Lung (tissue), 11 donors: ENCODE measurements at regions not wholly inside any gene's neighbourhood (a gene's known extent, or its start where the extent isn't known, plus 50 kb on each side); places are given as distances from the start of the nearest gene placed in this dataset.

ENCODE experiments used
- ATAC-seq: fragments of 200-7000 bp; cut with Tn5 transposase; one replicate; pipeline ENCODE4 v1.9.1; 2020; ENCODE audit warnings: moderate number of reproducible peaks; ENCODE audit not compliant: insufficient read depth, low FRiP score
- DNase-seq, 3 donors: peaks; one replicate each; pipeline ENCODE4 v3.0.0-alpha.2; 2013 to 2017
- H3K27ac ChIP-seq, 2 donors: one replicate each; pipeline ENCODE4 v1.5.1; 2013; ENCODE audit warnings: mild to moderate bottlenecking in 2 of 2, moderate library complexity in 2 of 2, control low read depth in 1 of 2, inconsistent platforms in 1 of 2, low read depth in 1 of 2, low read length in 1 of 2
- H3K27me3 ChIP-seq, 3 donors: one replicate each; pipeline ENCODE4 v1.5.1; 2013; ENCODE audit warnings: low read length in 2 of 3; ENCODE audit not compliant: control insufficient read depth in 3 of 3, insufficient read depth in 3 of 3
- H3K36me3 ChIP-seq, 4 donors: one replicate each; pipeline ENCODE4 v1.5.1; 2013; ENCODE audit warnings: low read length in 4 of 4, mild to moderate bottlenecking in 1 of 4, moderate library complexity in 1 of 4; ENCODE audit not compliant: control insufficient read depth in 4 of 4, insufficient read depth in 4 of 4
- H3K4me1 ChIP-seq, 5 donors: one replicate each; pipeline ENCODE4 v1.5.1; 2013; ENCODE audit warnings: low read length in 5 of 5, mild to moderate bottlenecking in 2 of 5, moderate library complexity in 1 of 5; ENCODE audit not compliant: control insufficient read depth in 5 of 5, insufficient read depth in 5 of 5
- H3K4me3 ChIP-seq: one replicate; pipeline ENCODE4 v1.5.1; 2013; ENCODE audit warnings: mild to moderate bottlenecking, control low read depth, moderate library complexity
- H3K9ac ChIP-seq, 2 donors: one replicate each; pipeline ENCODE4 v1.5.1; 2013; ENCODE audit warnings: low read length in 2 of 2, control low read depth in 1 of 2; ENCODE audit not compliant: insufficient read depth in 1 of 2
- H3K9me3 ChIP-seq, 4 donors: one replicate each; pipeline ENCODE4 v1.5.1; 2013; ENCODE audit warnings: low read length in 3 of 4, mild to moderate bottlenecking in 1 of 4, moderate library complexity in 1 of 4; ENCODE audit not compliant: control insufficient read depth in 4 of 4, insufficient read depth in 3 of 4
- CTCF ChIP-seq: IDR thresholded peaks from 2 replicates; pipeline ENCODE4 v1.5.1; 2012; ENCODE audit warnings: mild to moderate bottlenecking; ENCODE audit errors: control extremely low read depth, extremely low read depth
- WGBS, 2 donors: extraction: QIAGEN DNeasy Blood & Tissue Kit; methylation state at CpG; one replicate each; pipeline ENCODE4 v1.1.7; 2013; 5-methylcytosine and 5-hydroxymethylcytosine counted together
- donor health status: control.
- donor health status: control.
- donor health status: Bipolar disorder and iron deficiency.
- donor health status: healthy.
- donor health status: DM: yes; HTN: yes; CAD: no.

GRCh38 chr6:12436224-12436623 is 146.1 kb downstream of the EDN1 start:
- 12 to 23% methylated on average over 3 of the region's 3 CpGs for WGBS, 2 donors
- H3K27me3 ChIP-seq: no peaks in the 10 kb centered on the region
- DNase-seq (peak in 1 of 3 donors; percentile 4), ATAC-seq (no peak)
- peaks cover 0 to 6% (median 0%) of the 10 kb centered on the region in 5 donors for H3K4me1 ChIP-seq
- no peak overlapping the region for H3K27ac ChIP-seq
- no peak overlapping the region for H3K4me3 ChIP-seq
- no peak for TF ChIP-seq CTCF
- H3K9me3 ChIP-seq: no peaks in the 10 kb centered on the region
- no peak overlapping the region for H3K9ac ChIP-seq
- H3K36me3 ChIP-seq: no peaks in the 10 kb centered on the region

DNA sequence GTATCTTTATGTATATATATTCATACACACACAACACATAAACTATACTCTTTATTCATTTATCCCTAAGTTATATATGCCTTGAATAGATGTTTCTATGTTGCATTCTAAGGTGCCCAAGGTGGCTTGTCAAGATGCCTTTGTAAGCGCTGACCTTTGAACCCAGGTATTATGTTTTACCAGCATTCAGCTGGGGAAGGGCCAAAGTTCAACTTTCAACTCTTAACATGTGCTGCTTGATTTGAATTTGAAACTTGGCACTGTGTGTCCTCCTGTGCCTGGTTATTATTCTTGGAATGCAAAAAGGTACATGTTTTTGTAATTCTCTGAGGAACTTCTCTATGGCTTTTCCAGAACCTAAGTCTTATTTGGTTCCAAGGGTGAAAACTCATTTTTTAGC is 146.5 kb downstream of the EDN1 start:
- no peak for ATAC-seq
- Histone ChIP-seq H3K9ac (no peak overlapping the region), H3K9me3 (no peaks in the 10 kb centered on the region), H3K27ac (no peak overlapping the region), H3K27me3 (no peaks in the 10 kb centered on the region), H3K4me1 (peaks cover 0 to 6% (median 0%) of the 10 kb centered on the region in 5 donors), H3K4me3 (no peak overlapping the region), H3K36me3 (no peaks in the 10 kb centered on the region)
- 0 to 98% methylated on average over 1 of the region's 1 CpG for WGBS, 2 donors
- no peak for TF ChIP-seq CTCF
- DNase-seq: no peak

DNA sequence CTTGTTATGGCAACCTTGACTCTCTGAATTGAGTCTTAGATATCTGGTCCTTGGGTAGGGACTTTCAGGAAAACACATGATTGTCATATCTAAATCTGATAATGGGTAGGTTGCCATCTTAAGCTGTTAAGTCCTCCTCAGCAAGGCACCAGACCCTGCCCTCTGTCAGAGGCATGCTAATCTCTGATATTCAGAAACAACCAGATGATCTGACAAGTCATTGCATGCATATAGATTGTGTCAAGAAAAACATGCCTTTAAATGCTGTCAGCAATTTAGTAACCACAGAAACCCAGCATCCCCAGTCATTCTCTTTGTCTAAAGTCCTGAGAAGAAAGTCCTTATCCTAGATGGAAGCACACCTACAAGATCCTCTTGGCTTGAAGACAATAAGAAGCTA is 149.1 kb downstream of the EDN1 start:
- Histone ChIP-seq H3K9ac (no peak overlapping the region), H3K9me3 (no peaks in the 10 kb centered on the region), H3K4me1 (peaks cover 0 to 6% (median 0%) of the 10 kb centered on the region in 5 donors), H3K36me3 (no peaks in the 10 kb centered on the region), H3K4me3 (no peak overlapping the region), H3K27ac (no peak overlapping the region), H3K27me3 (no peaks in the 10 kb centered on the region)
- DNase-seq (no peak), ATAC-seq (no peak)
- TF ChIP-seq CTCF: no peak

DNA sequence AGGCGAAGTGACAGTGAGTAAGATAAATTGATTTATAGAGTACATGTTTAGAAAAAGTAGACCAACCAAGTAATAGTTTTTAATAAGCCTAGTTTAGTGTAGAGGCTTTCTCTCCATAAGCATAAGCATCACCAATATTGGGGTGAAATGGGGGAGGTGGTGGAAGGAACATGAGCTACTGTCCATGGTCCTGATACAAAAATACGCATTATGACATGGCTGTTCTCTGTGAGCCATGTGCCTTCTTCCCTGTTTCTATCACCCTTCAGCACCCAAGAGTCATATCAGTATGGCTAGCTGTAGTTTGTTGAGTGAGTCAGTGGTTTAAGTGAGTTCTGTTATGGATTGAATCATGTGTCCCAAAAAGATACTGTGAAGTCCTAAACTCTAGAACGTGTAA is 150.8 kb downstream of the EDN1 start:
- Histone ChIP-seq H3K27me3 (no peaks in the 10 kb centered on the region), H3K4me3 (no peak overlapping the region), H3K36me3 (no peaks in the 10 kb centered on the region), H3K27ac (no peak overlapping the region), H3K9ac (no peak overlapping the region), H3K9me3 (no peaks in the 10 kb centered on the region), H3K4me1 (peaks cover 0 to 6% (median 0%) of the 10 kb centered on the region in 5 donors)
- WGBS, 2 donors: 92 to 94% methylated on average over 3 of the region's 3 CpGs
- no peak for TF ChIP-seq CTCF
- ATAC-seq (no peak), DNase-seq (peak in 1 of 3 donors; percentile 11)
